GM12892 (cell line): ENCODE measurements at regions not wholly inside any gene's neighbourhood (a gene's known extent, or its start where the extent isn't known, plus 50 kb on each side); places are given as distances from the start of the nearest gene placed in this dataset.
"Not testable (repeated sequence)": the region's sequence is repeated elsewhere in the genome, so short reads cannot be mapped to it uniquely, and the experiment has no call there.

ENCODE experiments used
- POLR2A ChIP-seq: IDR thresholded peaks from 2 replicates; pipeline ENCODE4 v1.6.1; 2011; ENCODE audit warnings: low read depth, low read length, control low read depth
- POLR2AphosphoS5 ChIP-seq: IDR thresholded peaks from 2 replicates; pipeline ENCODE4 v1.6.1; 2011; ENCODE audit warnings: low read depth, low read length, control low read depth

DNA sequence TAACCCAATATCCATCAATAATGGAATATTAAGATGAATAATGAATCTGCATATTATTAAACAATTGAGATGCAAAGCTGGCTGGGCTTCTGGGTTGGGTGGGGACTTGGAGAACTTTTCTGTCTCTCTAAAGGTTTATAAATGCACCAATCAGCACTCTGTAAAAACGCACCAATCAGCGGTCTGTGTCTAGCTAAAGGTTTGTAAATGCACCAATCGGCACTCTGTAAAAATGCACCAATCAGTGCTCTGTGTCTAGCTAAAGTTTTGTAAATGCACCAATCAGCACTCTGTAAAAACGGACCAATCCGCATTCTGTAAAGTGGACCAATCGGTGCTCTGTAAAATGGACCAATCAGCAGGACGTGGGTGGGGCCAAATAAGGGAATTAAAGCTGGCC is 1296.3 kb upstream of the PCDH20 start:
- not testable (repeated sequence) for TF ChIP-seq POLR2AphosphoS5, POLR2A
